RPMI7951 (cell line): ENCODE measurements at regions not wholly inside any gene's neighbourhood (a gene's known extent, or its start where the extent isn't known, plus 50 kb on each side); places are given as distances from the start of the nearest gene placed in this dataset.
A peak's percentile ranks its signal among the peaks of the same experiment; 100 is the strongest.

Experiments
- DNase-seq: peaks from one replicate; pipeline ENCODE4 v3.0.0-alpha.2; 2012; ENCODE audit warnings: low read depth

DNA sequence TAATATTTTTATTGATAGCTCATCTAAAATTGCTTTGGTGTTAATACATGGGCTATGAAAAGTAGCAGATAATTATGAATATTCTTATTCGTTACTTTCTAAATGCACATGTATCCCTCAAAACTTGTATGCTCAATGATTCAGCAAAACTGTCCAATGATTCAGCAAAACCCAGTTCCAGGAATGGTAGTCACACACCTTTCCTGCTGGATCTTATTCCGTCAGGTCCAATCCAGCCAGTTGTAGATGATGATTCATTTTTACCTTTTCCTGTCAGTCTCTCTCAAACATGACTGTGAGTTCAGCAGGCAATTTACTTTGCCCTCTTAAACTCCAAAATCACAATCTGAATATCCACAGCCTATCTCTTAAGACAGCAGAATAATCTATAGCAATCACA is 1082.6 kb downstream of the EFNB2 start:
- no peak for DNase-seq

DNA sequence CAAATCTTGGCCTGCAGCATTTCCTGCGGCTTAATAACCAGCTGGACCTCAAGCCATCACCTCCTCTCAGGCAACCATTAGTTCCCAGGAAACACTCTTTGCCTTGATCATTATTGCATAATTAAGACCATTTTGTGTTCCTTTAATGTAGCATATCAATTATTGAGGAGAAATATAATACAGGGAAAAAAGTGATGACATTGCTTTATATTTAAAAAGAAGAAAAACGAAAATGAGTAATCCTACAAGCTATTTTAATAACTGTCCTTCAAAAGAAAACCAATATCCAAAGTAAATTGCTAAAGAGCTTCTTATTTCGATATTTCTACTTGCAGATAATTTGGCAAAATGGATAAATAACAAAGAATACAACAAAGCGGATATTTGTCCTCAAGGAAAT is 1084.7 kb downstream of the EFNB2 start:
- no peak for DNase-seq

- no peak for DNase-seq
Measured at GRCh38 chr13:105448811-105449210, 1086.7 kb downstream of the EFNB2 start.

DNA sequence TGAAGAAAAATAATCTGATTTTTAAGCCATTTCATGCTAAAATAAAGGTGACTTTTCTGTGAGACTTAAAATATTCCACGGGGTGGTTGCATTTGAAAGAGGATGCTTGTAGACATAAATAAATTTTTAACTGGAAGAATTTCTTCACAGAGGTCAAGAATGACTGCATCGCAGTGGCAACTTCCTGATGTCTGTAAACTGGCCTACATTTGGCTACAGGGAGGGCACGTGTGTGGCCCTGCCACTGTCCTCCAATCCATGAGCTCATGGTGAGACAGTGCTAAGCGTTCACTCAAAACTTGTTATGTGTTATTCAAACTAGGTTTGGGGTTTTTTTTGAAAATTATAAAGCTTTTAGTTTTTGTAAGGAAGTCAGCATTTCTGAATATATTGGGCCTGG is 1089.3 kb downstream of the EFNB2 start:
- peak; percentile 20 for DNase-seq

DNA sequence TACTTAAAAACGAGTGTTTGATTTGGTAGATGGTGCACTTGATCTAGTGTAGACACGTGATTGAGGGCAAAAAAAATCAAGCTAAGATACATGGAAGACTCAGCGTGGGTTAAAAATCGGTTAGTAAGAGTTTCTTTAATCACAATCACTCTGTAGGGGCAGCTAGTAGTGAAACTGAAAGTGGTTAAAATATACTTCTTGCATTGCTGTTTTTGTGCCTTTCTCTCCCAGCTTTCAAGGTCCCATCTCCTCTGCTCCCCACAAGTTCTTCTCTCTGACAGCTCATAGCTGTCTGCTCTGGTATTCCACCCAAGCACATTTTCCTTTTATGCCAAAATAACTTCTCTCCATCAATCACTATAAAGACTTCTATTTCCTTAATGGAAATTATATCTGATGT is 1089.7 kb downstream of the EFNB2 start:
- DNase-seq: peak; percentile 36

GRCh38 chr13:105442949-105443699 is 1092.3 kb downstream of the EFNB2 start:
- DNase-seq: peak; percentile 96

DNA sequence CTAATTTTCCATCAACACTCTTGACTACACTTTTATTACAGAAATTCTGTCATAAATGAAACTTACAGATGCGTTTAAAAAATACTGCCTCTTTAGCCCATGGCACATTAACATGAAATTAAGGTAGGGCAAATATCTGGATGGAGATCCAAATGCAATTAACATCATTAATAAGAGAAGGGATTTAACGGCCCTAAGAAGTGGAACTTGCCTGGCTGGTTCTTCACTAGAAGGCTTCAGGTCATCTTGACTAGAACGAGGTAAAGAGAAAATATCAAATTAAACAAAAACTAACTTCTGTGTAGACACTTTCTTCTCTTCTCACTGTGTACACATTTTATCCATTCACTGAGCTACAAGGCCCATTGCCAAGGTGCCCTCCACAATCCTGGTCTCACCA is 1093.4 kb downstream of the EFNB2 start:
- no peak for DNase-seq

- DNase-seq: no peak
Measured at GRCh38 chr13:105441051-105441750, 1094.3 kb downstream of the EFNB2 start.

DNA sequence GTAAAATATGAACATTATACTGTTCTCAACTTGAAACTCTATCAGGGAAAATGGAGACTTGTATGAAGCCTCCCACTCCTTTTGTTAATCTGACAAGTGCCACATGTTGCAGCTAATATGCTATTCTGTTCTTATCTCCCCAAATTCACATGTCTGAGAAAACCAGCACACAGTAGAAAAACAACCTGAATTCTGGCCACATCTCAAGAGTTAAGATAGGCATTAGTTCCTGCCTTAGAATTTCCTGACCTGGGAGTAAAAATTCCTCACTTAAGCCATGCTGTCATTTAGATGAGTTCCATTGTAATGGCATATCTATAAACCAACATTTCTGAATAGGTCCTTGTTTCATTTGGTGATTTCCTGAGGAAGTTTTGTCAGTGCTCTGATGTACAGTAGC is 1098.5 kb downstream of the EFNB2 start:
- no peak for DNase-seq

GRCh38 chr13:105432438-105432837 is 1103.0 kb downstream of the EFNB2 start:
- no peak for DNase-seq

DNA sequence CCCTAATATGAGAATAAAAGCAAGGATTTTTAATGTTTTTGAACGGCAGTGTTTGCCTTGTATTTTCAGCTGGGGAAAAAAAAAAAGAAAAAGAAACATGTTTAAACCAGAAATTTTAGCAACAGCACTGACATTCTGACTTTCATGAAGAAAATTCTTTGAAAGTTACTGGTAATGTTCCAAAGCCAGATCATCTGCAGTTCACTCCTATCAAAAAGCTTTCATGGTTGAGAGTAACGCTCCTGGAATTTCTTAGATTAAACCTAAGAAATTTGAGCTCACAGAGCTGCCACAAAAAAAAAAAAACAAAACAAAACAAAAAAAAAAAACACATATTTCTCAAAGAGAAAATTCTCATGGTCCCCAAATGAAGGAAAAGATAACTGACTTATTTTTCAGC is 1106.7 kb downstream of the EFNB2 start:
- DNase-seq: peak; percentile 35

DNA sequence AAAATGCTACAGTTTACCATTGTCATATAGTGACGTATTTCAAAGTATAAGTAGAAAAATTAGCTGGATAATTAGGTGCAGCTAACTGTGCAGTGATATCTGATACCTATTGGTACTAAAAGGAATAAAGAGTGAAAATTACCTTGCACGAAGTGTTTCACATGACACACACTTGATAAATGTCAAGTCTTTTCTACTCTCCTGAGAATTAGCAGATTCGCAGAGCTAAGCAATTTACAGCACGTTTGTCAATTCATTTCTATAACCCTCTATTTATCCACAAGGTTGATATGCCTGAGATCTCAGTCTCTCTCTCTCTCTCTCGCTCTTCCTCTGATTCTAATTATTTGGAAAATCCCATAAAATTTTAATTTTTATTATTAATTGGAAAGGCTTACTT is 1109.0 kb downstream of the EFNB2 start:
- DNase-seq: no peak

- DNase-seq: no peak
Measured at GRCh38 chr13:105414639-105415038, 1120.8 kb downstream of the EFNB2 start.

DNA sequence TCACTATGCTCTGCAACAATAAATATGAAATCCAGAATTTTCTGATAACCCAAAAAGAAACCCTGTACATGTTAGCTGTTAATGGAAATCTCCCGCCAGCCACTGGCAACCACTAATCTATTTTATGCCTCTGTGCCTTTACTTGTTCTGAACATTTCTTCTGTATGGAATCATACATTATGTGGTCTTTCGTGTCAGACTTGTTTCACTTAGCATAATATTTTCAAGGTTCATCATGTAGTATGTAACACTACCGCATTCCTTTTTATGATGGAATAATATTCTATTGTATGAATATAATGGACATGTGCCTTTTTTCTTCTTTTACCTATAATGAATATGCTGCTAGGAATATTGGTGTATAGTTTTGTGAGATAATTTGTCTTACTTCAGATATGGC is 1123.3 kb downstream of the EFNB2 start:
- no peak for DNase-seq

DNA sequence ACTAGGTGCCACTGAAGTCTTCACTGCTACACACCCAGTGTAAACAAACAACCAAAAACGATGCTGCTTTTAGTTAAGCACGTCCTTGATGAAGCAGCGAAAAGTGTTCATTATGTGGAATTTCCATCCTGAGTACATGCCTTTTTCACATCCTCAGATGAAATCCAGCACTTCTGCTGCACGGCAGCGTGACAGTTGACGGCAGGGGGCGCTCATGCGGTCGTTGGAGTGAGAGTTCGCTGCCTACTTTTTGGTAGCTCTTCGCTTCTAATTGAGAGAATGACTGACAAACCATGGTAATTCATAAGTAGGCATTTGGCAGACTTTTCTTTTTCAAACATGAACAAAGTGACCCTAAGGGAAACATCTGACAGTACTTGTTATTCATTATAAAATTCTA is 1124.9 kb downstream of the EFNB2 start:
- DNase-seq: peak; percentile 61

DNA sequence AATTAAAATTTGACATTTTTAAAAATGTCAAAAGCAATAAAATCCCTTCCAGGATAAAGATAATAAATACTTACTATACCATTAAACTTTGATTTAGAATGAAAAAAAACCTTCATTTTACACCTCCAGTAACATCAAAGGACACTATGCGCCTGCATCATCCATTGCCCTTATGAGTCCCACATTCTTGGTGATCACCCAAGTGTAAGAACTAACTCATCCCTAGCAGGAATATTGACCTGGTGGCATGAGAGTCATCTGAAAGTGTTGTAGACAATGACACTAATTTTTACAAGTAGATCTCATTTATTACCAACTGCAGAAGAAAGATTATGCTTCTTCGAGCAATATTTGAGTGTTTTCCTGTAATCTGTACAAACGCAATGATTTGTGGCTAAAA is 1128.9 kb downstream of the EFNB2 start:
- no peak for DNase-seq

- no peak for DNase-seq
Measured at GRCh38 chr13:105403086-105403485, 1132.4 kb downstream of the EFNB2 start.

GRCh38 chr13:105395041-105395440 is 1140.4 kb downstream of the EFNB2 start:
- DNase-seq: no peak

DNA sequence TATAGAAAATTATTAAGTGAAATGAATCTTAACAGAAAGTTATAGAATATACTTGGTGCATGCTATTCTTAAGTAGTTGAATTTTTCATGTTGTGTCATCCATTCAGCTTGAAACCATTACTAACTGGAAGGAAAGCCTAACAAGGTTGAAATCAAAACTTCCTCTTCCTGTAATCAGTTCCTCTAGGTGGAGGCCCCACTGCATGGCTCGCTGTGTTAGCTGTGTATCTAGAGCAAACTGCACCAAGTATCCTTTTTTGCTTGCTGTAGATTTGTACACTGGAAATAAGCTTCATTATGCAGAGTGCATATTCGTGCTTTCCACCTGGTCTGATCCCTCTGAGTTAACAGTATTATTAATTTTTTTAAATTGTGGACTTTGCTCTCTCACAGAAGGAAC is 1146.1 kb downstream of the EFNB2 start:
- no peak for DNase-seq

DNA sequence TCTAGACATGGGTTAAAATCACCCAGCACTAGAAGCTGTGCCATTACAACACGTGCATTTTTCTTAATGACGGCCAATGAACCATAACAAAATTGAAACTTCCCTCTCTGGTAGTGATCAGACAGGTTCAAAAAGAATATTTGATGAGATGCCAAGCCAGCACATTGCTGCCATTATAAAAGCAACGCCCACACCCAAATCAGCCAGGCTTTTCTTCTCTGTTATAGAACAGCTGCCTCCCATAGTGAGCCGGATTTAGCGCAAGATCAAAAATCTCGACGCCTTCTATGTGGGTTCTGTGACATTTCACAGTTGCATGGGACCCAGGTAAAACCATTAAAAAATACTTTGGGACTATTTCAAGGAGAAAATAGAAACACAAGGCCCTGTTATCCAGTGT is 1158.0 kb downstream of the EFNB2 start:
- DNase-seq: no peak

DNA sequence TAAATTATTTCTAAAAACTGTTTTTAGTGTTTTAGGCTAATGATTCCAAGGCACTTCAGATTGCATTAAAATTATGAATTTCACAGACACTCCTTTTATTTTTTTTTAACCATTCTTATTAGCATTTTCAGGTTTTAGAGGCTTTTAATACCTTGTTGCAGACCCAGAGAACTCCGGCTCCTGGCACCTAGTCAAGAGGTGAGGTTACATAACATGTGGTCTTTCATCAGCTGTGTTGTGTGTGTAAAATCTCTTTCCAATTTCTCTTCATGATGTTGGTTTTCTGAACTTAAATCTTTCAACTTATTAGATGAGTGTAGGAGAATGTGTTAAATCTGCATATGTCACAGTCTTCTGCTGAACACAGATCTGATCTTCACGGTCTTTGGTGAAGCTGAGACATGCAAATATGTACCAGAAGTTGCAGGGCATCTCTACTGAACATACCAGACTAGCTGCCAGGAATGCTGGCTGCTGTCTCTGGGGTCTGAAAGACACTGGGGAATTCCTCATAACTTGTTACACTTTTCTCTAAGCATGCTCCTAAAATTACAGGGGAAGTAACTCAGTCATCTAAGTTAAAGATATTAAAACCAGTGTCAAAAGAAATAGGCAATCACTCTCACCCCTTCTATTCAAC is 1165.3 kb downstream of the EFNB2 start:
- no peak for DNase-seq

GRCh38 chr13:105368781-105369180 is 1166.7 kb downstream of the EFNB2 start:
- no peak for DNase-seq

DNA sequence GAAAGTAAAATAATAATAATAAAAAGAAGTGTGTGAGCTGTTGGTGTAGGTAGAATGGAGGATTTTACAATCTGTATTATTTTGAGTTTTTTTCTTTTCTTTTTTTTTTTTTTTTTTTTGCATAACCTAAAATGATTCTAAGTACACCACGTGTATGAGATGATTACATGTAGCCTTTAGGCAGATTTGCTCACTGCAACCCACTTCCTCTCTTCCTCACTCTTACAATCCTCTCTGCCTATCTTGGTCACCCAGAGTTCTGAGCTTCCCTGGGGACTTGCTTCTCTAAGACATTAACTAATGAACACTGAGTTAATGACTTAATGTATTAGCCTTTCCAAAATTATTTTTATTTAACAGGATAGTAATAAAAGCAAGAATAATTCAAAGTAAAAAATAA is 1169.6 kb downstream of the EFNB2 start:
- DNase-seq: peak; percentile 11
